Left ventricle myocardium inferior (tissue), 1 donor: ENCODE measurements at regions not wholly inside any gene's neighbourhood (a gene's known extent, or its start where the extent isn't known, plus 50 kb on each side); places are given as distances from the start of the nearest gene placed in this dataset.

ENCODE experiments used
- DNase-seq: peaks from one replicate; pipeline ENCODE4 v3.0.0-alpha.2; 2020
- H3K27ac ChIP-seq: fragments of 200-600 bp; replicated peaks from 2 replicates; pipeline ENCODE4 v1.8.0; 2021
- H3K27me3 ChIP-seq: fragments of 200-600 bp; 2 replicates; pipeline ENCODE4 v1.8.0; 2021; ENCODE audit warnings: low read depth
- H3K36me3 ChIP-seq: fragments of 200-600 bp; 2 replicates; pipeline ENCODE4 v1.8.0; 2021
- H3K4me1 ChIP-seq: fragments of 200-600 bp; 2 replicates; pipeline ENCODE4 v1.8.0; 2021
- H3K4me3 ChIP-seq: fragments of 200-600 bp; 2 replicates; pipeline ENCODE4 v1.8.0; 2021; ENCODE audit warnings: mild to moderate bottlenecking, moderate library complexity
- H3K9me3 ChIP-seq: fragments of 200-600 bp; replicated peaks from 2 replicates; pipeline ENCODE4 v1.8.0; 2021
- CTCF ChIP-seq: fragments of 200-600 bp; IDR thresholded peaks from 2 replicates; pipeline ENCODE4 v1.8.0; 2021; ENCODE audit warnings: antibody characterized with exemption, mild to moderate bottlenecking, borderline replicate concordance
- intact Hi-C: fragments of 100-400 bp; cut with micrococcal nuclease; formaldehyde crosslinking; loops from one replicate; pipeline ENCODE4 v1.11.0; 2022
- donor health status: DM: no; HTN: yes; CAD: no; lungs with severe emphysema.

- no peak for TF ChIP-seq CTCF
- Histone ChIP-seq H3K4me3 (no peak overlapping the region), H3K36me3 (no peaks in the 10 kb centered on the region), H3K9me3 (no peaks in the 10 kb centered on the region), H3K27ac (no peak overlapping the region), H3K4me1 (no peaks in the 10 kb centered on the region), H3K27me3 (no peaks in the 10 kb centered on the region)
- no peak for DNase-seq
- intact Hi-C loops, result no loop called here
Measured at GRCh38 chr6:73954881-73955280, 258.9 kb downstream of the CD109 start.

- Histone ChIP-seq H3K4me1 (no peaks in the 10 kb centered on the region), H3K9me3 (peaks cover 24% of the 10 kb centered on the region), H3K27me3 (no peaks in the 10 kb centered on the region), H3K36me3 (no peaks in the 10 kb centered on the region), H3K27ac (peak overlapping the region; percentile 34), H3K4me3 (no peak overlapping the region)
- intact Hi-C loops, result no loop called here
- no peak for DNase-seq
- no peak for TF ChIP-seq CTCF
Measured at GRCh38 chr6:73951183-73951582, 255.2 kb downstream of the CD109 start.

- Histone ChIP-seq H3K36me3 (no peaks in the 10 kb centered on the region), H3K4me3 (no peak overlapping the region), H3K27me3 (no peaks in the 10 kb centered on the region), H3K27ac (peak overlapping the region; percentile 57), H3K4me1 (no peaks in the 10 kb centered on the region), H3K9me3 (peaks cover 28% of the 10 kb centered on the region)
- no peak for TF ChIP-seq CTCF
- intact Hi-C loops, result no loop called here
- DNase-seq, result no peak
Measured at GRCh38 chr6:73943930-73944652, 248.1 kb downstream of the CD109 start.

GRCh38 chr6:73943411-73943810, 247.4 kb downstream of the CD109 start:
- no peaks in the 10 kb centered on the region for H3K4me1 ChIP-seq
- DNase-seq, result no peak
- no peaks in the 10 kb centered on the region for H3K36me3 ChIP-seq
- intact Hi-C loops, result no loop called here
- H3K27ac ChIP-seq, result peak overlapping the region; percentile 57
- H3K9me3 ChIP-seq, result peaks cover 32% of the 10 kb centered on the region
- TF ChIP-seq CTCF, result no peak
- H3K4me3 ChIP-seq, result no peak overlapping the region
- H3K27me3 ChIP-seq, result no peaks in the 10 kb centered on the region

- intact Hi-C loops, result no loop called here
- no peak for DNase-seq
- H3K9me3 ChIP-seq, result peaks cover 25% of the 10 kb centered on the region
- H3K27me3 ChIP-seq, result no peaks in the 10 kb centered on the region
- H3K27ac ChIP-seq, result no peak overlapping the region
- no peak overlapping the region for H3K4me3 ChIP-seq
- no peak for TF ChIP-seq CTCF
- no peaks in the 10 kb centered on the region for H3K36me3 ChIP-seq
- no peaks in the 10 kb centered on the region for H3K4me1 ChIP-seq
Measured at GRCh38 chr6:73942592-73943186, 246.7 kb downstream of the CD109 start.
